IMR-90 (cell line): ENCODE measurements at regions not wholly inside any gene's neighbourhood (a gene's known extent, or its start where the extent isn't known, plus 50 kb on each side); places are given as distances from the start of the nearest gene placed in this dataset.

Experiments used
- ATAC-seq: fragments of 200-7000 bp; cut with Tn5 transposase; 2 replicates; pipeline ENCODE4 v1.9.1; 2020; ENCODE audit warnings: low read depth, mild to moderate bottlenecking, moderate library complexity
- BruUV-seq: library from RNA; stranded (reverse); fragments of 400-500 nt; replicated peaks from 2 replicates; lab custom pipeline; 2021; lab: Mats Ljungman, UMichigan
- CTCF ChIA-PET: fragments of 300-600 bp; formaldehyde crosslinking; extraction: SDS; loops from one replicate; lab custom pipeline; 2021; ENCODE audit warnings: antibody characterized with exemption; lab: Yijun Ruan, JAX
- POLR2A ChIA-PET: fragments of 300-600 bp; sonication (Branson Sonifier 250); formaldehyde crosslinking; loops from one replicate; lab custom pipeline; 2022; ENCODE audit warnings: antibody characterized with exemption; ENCODE audit not compliant: unreplicated experiment; lab: Charles Lee
- DNase-seq: peaks from one replicate; pipeline ENCODE4 v3.0.0; 2013
- H2AFZ ChIP-seq: replicated peaks from 2 replicates; pipeline ENCODE3; 2013; ENCODE audit warnings: low read length, mild to moderate bottlenecking; ENCODE audit not compliant: poor library complexity
- H2AK5ac ChIP-seq: 2 replicates; pipeline ENCODE4 v1.6.1; 2013; ENCODE audit warnings: low read depth, low read length, inconsistent platforms
- H2AK9ac ChIP-seq: replicated peaks from 2 replicates; pipeline ENCODE3; 2013; ENCODE audit warnings: mild to moderate bottlenecking, low read depth, low read length, moderate library complexity; ENCODE audit not compliant: poor library complexity
- H2BK120ac ChIP-seq: 2 replicates; pipeline ENCODE4 v1.6.1; 2013; ENCODE audit warnings: low read depth, low read length, inconsistent platforms
- H2BK15ac ChIP-seq: 3 replicates; pipeline ENCODE4 v1.6.1; 2013; ENCODE audit warnings: low read depth, low read length, inconsistent platforms
- H2BK20ac ChIP-seq: 2 replicates; pipeline ENCODE4 v1.6.1; 2013; ENCODE audit warnings: low read depth, mild to moderate bottlenecking, inconsistent platforms, low read length, moderate library complexity
- H2BK5ac ChIP-seq: 2 replicates; pipeline ENCODE4 v1.6.1; 2013; ENCODE audit warnings: mild to moderate bottlenecking, low read depth, low read length, inconsistent platforms; ENCODE audit not compliant: poor library complexity, severe bottlenecking
- H3K14ac ChIP-seq: replicated peaks from 2 replicates; pipeline ENCODE4 v1.6.1; 2013; ENCODE audit warnings: low read depth, low read length, inconsistent platforms
- H3K18ac ChIP-seq: 2 replicates; pipeline ENCODE4 v1.6.1; 2013; ENCODE audit warnings: low read depth, low read length, control low read depth
- H3K23ac ChIP-seq: 2 replicates; pipeline ENCODE4 v1.6.1; 2013; ENCODE audit warnings: low read depth, low read length, inconsistent platforms
- H3K27ac ChIP-seq: 2 replicates; pipeline ENCODE4 v1.5.1; 2013; ENCODE audit warnings: mild to moderate bottlenecking, control low read depth, low read length; ENCODE audit not compliant: insufficient read depth
- H3K27me3 ChIP-seq: 2 replicates; pipeline ENCODE4 v1.6.1; 2013; ENCODE audit warnings: low read length; ENCODE audit not compliant: control insufficient read depth, insufficient read depth
- H3K36me3 ChIP-seq: 2 replicates; pipeline ENCODE4 v1.6.1; 2013; ENCODE audit warnings: low read length, mixed read lengths; ENCODE audit not compliant: control insufficient read depth, insufficient read depth
- H3K4ac ChIP-seq: 2 replicates; pipeline ENCODE4 v1.6.1; 2013; ENCODE audit warnings: low read depth, low read length, inconsistent platforms
- H3K4me1 ChIP-seq: 2 replicates; pipeline ENCODE4 v1.6.1; 2013; ENCODE audit warnings: low read length, mixed read lengths; ENCODE audit not compliant: control insufficient read depth, insufficient read depth
- H3K4me2 ChIP-seq: 2 replicates; pipeline ENCODE4 v1.6.1; 2013; ENCODE audit warnings: low read depth, mild to moderate bottlenecking, control low read depth, low read length, moderate library complexity
- H3K4me3 ChIP-seq: 2 replicates; pipeline ENCODE4 v1.5.1; 2013; ENCODE audit warnings: low read depth, mild to moderate bottlenecking, control low read depth, low read length, moderate library complexity; ENCODE audit not compliant: insufficient read depth
- H3K56ac ChIP-seq: 2 replicates; pipeline ENCODE4 v1.6.1; 2013; ENCODE audit warnings: low read length, inconsistent platforms; ENCODE audit not compliant: insufficient read depth; ENCODE audit errors: extremely low read depth
- H3K79me1 ChIP-seq, 2 experiments: 2 replicates each; pipeline ENCODE4 v1.6.1; 2013; ENCODE audit warnings: low read length in 2 of 2, inconsistent platforms in 1 of 2, low read depth in 1 of 2
- H3K9ac ChIP-seq: 2 replicates; pipeline ENCODE4 v1.6.1; 2013; ENCODE audit warnings: low read depth, low read length, control low read depth
- H3K9me1 ChIP-seq: 2 replicates; pipeline ENCODE4 v1.6.1; 2013; ENCODE audit warnings: low read length, inconsistent platforms; ENCODE audit not compliant: insufficient read depth
- H3K9me3 ChIP-seq: 2 replicates; pipeline ENCODE4 v1.6.1; 2013; ENCODE audit warnings: low read length; ENCODE audit not compliant: control insufficient read depth, insufficient read depth
- H4K20me1 ChIP-seq: 2 replicates; pipeline ENCODE4 v1.6.1; 2013; ENCODE audit warnings: low read length, inconsistent platforms; ENCODE audit not compliant: insufficient read depth
- H4K5ac ChIP-seq: 2 replicates; pipeline ENCODE4 v1.6.1; 2013; ENCODE audit warnings: mild to moderate bottlenecking, low read depth, low read length, control low read depth
- H4K8ac ChIP-seq, 2 experiments: 2 replicates each; pipeline ENCODE4 v1.6.1; 2013; ENCODE audit warnings: low read depth in 2 of 2, low read length in 2 of 2, control low read depth in 1 of 2, inconsistent platforms in 1 of 2
- H4K91ac ChIP-seq: 2 replicates; pipeline ENCODE4 v1.6.1; 2013; ENCODE audit warnings: low read depth, low read length, inconsistent platforms; ENCODE audit not compliant: insufficient read depth
- CEBPB ChIP-seq: IDR thresholded peaks from 2 replicates; pipeline ENCODE4 v1.6.1; 2012; ENCODE audit warnings: low read depth, low read length, improper control_type of control experiment
- CTCF ChIP-seq: conservative IDR thresholded peaks from 2 replicates; pipeline ENCODE4 v1.5.1; 2012; ENCODE audit warnings: mild to moderate bottlenecking, low read depth, low read length, improper control_type of control experiment
- MAFK ChIP-seq: IDR thresholded peaks from 2 replicates; pipeline ENCODE4 v1.6.1; 2012; ENCODE audit warnings: low read depth, low read length, improper control_type of control experiment
- MXI1 ChIP-seq: IDR thresholded peaks from 2 replicates; pipeline ENCODE4 v1.6.1; 2012; ENCODE audit warnings: low read depth, mild to moderate bottlenecking, low read length, moderate library complexity, borderline replicate concordance
- WGBS, 2 experiments: methylation state at CpG; one replicate each; pipeline versions ENCODE4 v1.1.5 to v1.1.7; 2013; ENCODE audit warnings: missing lambda C conversion rate in 2 of 2; ENCODE audit not compliant: insufficient read length in 1 of 2; ENCODE audit errors: extremely low coverage in 2 of 2; 5-methylcytosine and 5-hydroxymethylcytosine counted together
- dilution Hi-C: fragments of 300-500 bp; cut with HindIII; formaldehyde crosslinking; loops from one replicate; pipeline ENCODE4 v1.14.3; 2018; ENCODE audit warnings: low sequenced_read_pairs; ENCODE audit not compliant: unreplicated experiment
- in situ Hi-C: fragments of 300-500 bp; cut with MboI; formaldehyde crosslinking; loops from 3 replicates; pipeline ENCODE4 v1.14.3; 2019; ENCODE audit warnings: low sequenced_read_pairs, inconsistent platforms, mixed read lengths
- intact Hi-C: fragments of 100-400 bp; cut with micrococcal nuclease; formaldehyde crosslinking; loops from 2 replicates; pipeline ENCODE4 v1.10.0; 2022

DNA sequence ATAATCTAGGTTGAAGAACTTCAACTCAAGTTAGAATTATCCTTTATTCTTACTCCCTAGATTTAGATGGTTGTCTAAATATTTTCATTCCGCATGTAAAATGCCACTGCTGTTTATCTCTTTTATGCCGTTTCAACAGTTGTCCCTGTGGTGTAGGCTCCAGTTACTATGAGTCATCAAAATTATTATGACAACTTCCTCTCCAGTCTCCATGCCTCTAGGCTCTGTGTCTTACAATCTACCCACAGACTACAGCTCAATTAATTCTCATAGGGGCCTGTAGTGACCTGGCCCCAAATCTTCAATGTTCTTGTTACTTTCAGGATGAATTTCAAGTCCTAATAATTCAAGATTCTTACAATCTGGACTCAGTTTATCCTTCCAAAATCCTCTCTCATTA is 105.8 kb upstream of the UNC13C start:
- in situ Hi-C loops (no loop called here), dilution Hi-C loops (no loop called here), intact Hi-C loops (no loop called here)
- DNase-seq (no peak), ATAC-seq (no peak)
- Histone ChIP-seq H2BK20ac (no peak overlapping the region), H3K18ac (no peak overlapping the region), H2AK9ac (no peak overlapping the region), H3K27me3 (no peaks in the 10 kb centered on the region), H3K36me3 (no peaks in the 10 kb centered on the region), H3K4me3 (no peak overlapping the region), H3K4me1 (no peaks in the 10 kb centered on the region), H3K9me3 (peaks cover 11% of the 10 kb centered on the region), H3K23ac (no peak overlapping the region), H3K4me2 (no peak overlapping the region), H3K4ac (no peak overlapping the region), H4K5ac (no peak overlapping the region), H2BK5ac (no peak overlapping the region), H4K20me1 (no peaks in the 10 kb centered on the region), H2AK5ac (no peak overlapping the region), H3K14ac (no peak overlapping the region), H3K9ac (no peak overlapping the region), H2BK15ac (no peak overlapping the region), H2AFZ (no peak overlapping the region), H3K27ac (no peak overlapping the region), H4K91ac (no peak overlapping the region), H3K56ac (no peak overlapping the region), H3K79me1 (no peaks in the 10 kb centered on the region), H2BK120ac (no peak overlapping the region), H4K8ac (no peak overlapping the region), H3K9me1 (no peaks in the 10 kb centered on the region)
- ChIA-PET POLR2A (no interaction called here), CTCF (no interaction called here)
- BruUV-seq = no TSS peak
- TF ChIP-seq MAFK (no peak), MXI1 (no peak), CEBPB (no peak), CTCF (no peak)
- no CpG with 5 or more reads among the region's 2 CpGs for WGBS, 2 experiments
